Hindlimb muscle (tissue), 1 donor: ENCODE measurements at regions not wholly inside any gene's neighbourhood (a gene's known extent, or its start where the extent isn't known, plus 50 kb on each side); places are given as distances from the start of the nearest gene placed in this dataset.
"Not testable (repeated sequence)": the region's sequence is repeated elsewhere in the genome, so short reads cannot be mapped to it uniquely, and the experiment has no call there.

Experiments used
- DNase-seq: peaks from one replicate; pipeline ENCODE4 v3.0.0-alpha.2; 2013

DNA sequence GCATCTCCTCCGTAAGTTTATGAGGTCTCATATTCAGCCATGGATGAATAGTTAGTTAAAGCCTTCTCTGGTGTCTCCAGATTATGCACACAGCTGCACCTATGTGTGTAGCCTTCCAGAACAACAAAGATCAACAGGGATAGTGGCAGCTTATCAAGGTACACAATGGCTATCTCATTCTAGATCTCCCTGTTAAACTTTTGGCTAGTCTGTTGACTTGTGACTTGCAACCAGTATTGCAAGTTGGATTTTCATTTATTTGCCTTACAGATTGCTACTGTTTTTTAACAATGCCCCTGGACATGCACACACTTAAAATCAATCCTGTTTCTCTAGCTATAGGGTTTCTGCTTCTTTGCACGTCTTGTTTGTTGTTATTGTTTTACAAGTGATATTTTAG is 363.2 kb downstream of the OMA1 start:
- DNase-seq = no peak

GRCh38 chr1:58180537-58180936 is 366.0 kb downstream of the OMA1 start:
- DNase-seq = no peak

DNA sequence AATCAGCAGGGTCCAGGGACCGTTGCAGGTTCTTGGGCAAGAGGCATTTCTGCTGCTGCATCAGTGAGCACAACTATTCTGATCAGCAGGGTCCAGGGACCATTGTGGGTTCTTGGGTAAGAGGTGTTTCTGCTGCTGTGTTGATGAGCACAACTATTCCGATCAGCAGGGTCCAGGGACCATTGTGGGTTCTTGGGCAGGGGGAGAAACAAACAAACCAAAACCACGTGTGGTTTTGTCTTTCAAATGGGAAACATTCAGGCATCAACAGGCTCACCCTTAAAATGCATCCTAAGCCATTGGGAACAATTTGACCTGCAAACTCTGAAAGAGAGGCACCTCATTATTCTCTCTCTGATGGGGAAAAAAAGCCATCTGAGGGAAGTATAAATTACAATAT is 377.4 kb downstream of the OMA1 start:
- DNase-seq = not testable (repeated sequence)

GRCh38 chr1:58167131-58167530 is 379.4 kb downstream of the OMA1 start:
- not testable (repeated sequence) for DNase-seq

DNA sequence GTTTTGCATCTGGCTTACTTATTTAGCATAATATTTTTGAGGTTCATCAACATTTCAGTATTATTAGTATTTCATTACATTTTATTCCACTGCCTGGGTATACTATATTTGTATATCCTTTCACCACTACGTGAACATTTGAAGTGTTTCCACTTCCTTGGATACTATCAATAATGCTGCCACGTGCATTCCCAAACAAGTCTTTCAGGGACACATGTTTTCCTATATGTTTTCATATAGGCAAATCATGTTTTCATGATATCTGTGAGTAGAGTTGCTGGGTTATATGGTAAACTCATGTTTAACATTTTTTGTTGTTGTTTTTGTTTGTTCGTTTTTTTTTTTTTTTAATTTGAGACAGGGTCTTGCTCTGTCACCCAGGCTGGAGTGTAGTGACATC is 380.1 kb downstream of the OMA1 start:
- no peak for DNase-seq

GRCh38 chr1:58165073-58165472 is 381.5 kb downstream of the OMA1 start:
- DNase-seq = no peak

DNA sequence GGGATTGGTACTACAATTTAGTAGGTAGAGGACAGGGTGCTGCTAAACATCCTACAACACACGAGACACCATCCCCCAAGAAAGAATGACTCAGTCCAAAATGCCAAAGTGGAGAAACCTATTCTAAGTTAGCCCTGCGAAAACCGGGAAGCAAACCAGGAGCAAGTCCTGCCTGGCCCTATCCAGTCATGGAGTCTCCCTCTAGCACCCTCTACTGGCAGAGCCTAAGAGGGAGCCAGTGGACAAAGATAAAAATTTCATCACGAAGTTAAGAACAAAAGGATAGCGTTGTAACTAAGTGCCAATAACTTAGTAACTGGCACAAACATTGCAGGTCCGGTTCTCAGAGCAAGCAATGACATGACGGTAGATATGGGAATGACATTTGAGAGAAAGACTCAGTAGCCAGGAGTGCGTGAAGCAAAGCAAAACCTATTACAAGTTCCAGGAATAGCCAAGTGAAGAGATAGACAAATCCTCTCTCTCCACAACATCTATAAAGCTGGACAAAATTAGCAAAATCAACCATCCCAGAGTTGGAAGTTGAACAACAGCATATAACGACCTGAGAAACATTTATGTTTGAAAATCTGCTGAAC is 383.5 kb downstream of the OMA1 start:
- DNase-seq = peak; percentile 27

GRCh38 chr1:58159434-58159830 is 387.1 kb downstream of the OMA1 start:
- DNase-seq = no peak

GRCh38 chr1:58158506-58159433 is 387.8 kb downstream of the OMA1 start:
- DNase-seq = no peak

DNA sequence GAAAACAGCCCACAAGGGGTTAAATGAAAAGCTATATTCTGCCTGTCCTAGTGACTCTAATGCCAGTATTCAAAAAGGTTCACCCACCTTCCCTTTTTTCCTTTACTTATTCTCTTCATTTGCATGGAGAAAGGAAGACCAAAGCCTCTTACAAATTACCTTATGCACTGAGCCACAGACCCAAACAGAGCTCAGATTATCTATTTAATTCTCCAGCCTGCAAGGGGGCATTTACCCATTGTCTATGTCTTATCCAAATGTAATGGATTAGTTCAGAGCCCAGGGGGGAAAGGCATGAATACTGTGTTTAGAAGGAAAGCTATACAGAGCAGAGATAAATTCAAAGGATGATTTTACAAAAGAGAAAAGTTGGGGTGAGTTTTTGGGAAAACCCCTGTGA is 388.5 kb downstream of the OMA1 start:
- no peak for DNase-seq

- no peak for DNase-seq
These were observed 389.3 kb downstream of the OMA1 start for GRCh38 chr1:58157256-58157655.

DNA sequence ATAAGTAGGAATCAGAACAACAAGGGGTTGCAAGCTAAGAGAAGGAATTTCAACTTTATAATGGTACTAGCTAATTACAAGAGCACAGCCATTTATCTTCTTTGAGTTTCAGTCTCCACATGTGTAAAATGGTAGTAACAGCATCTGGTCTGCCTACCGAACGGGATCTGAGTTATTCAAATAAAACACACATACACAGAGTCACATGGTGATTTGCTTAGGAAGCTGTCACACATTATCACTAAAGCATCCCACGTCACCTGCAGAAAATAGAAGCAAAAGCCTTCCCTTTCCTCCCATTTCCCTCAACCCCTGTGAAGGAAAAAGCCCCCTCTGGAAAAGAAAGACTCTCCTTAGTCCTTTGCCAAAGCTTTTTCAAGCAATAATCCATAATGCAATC is 389.7 kb downstream of the OMA1 start:
- DNase-seq = no peak

DNA sequence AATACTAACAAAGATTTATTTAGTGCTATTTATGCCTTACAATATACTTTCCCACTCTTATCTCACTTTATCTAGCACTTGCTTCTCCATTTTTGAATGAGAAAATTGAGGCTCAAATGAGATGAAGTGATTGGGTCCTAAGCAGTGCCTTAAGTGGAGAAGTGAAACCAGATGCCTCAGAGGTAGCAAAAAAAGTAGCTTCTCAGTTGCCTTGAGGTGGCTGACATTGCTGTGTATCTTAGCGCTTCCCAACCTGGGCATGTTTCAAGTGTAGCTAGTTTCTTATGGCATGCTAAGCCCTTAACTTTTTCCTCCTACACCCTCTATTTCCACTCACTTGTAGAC is 390.4 kb downstream of the OMA1 start:
- no peak for DNase-seq

DNA sequence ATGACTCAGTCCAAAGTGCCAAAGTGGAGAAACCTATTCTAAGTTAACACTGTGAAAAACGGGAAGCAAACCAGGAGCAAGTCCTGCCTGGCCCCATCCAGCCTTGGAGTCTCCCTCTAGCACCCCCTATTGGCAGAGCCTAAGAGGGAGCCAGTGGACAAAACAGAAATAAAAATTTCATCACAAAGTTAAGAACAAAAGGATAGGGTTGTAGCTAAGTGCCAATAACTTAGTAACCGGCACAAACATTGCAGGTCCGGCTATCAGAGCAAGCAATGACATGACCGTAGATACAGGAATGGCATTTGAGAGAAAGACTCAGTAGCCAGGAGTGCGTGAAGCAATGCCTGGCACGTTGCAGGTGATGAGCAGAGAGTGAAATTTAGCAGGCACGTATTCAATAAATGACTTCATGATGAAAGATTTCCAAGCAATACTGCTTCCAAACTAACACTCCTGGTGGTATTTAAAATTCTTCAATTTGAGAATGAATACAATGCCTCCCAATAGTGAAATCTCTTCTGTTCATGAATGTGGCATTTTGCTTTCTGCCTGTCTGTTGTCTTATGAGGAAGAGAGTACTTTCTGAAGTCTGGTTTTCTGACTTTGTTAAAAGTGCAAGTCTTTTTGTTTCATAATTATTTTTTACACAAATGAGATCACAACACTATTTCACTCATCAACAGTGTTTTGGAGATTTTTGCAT is 391.0 kb downstream of the OMA1 start:
- no peak for DNase-seq

DNA sequence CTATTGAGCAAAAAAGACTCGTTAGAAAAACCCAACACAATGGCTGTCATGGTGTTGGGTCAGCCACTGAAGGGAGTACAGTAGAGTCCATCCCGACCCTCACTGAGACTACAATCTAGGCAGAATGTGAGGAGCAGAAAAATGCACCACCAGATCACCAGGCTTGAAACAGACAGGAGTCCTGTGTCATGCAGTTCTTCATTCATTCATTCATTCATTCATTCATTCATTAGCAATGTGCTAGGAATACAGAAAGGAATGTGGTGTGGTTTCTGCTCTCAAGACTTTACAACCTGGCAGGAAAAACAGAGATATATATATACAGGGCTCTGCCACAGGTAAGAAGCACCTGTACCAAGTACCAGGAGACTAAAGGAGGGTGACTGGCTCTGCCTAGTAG is 392.3 kb downstream of the OMA1 start:
- no peak for DNase-seq

DNA sequence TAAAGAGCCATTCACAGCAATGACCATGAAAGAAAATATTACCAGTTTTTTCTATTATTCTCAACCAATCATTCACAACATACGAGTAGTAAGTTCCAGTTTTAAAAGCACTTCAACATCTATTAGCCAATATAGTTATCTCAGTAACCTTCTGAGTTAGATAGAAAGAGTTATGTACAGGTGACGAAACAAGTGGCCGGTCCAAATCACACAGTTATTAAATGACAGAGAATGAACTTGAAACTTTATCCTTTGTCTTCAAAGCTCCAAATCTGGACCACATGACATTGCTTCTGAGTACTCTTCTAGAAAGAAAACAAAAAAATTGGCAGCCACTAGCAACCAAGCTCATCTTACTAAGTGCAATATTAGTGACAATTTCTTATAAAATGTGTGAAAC is 393.8 kb downstream of the OMA1 start:
- no peak for DNase-seq

- DNase-seq = no peak
These were observed 397.2 kb downstream of the OMA1 start for GRCh38 chr1:58149271-58149812.

DNA sequence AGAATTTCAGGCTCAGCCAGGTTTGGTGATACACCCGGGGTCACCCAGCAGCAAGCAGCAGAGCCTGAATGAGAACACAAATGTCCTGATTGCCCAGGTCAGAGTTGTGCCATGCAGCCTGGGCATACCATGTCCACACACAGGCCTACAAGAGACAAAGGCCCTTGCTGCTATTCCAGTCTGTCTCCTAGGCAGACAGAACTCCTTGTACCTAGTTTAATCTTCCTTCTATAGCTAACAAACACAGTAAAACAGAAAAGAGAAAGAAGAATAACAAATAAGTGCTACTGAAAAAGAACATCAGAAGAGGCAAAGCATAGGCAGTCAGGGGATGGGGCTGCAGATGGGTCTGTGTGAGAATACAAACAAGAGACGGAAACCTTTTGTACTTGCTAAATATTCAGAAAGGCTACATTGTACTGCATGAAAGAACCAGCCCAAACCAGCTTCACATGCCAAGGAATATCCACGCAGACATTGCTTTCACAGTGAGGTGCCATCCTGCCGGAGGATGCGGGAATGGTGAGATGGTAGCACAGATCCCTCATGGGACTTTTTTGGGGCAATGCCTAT is 401.7 kb downstream of the OMA1 start:
- DNase-seq = no peak

DNA sequence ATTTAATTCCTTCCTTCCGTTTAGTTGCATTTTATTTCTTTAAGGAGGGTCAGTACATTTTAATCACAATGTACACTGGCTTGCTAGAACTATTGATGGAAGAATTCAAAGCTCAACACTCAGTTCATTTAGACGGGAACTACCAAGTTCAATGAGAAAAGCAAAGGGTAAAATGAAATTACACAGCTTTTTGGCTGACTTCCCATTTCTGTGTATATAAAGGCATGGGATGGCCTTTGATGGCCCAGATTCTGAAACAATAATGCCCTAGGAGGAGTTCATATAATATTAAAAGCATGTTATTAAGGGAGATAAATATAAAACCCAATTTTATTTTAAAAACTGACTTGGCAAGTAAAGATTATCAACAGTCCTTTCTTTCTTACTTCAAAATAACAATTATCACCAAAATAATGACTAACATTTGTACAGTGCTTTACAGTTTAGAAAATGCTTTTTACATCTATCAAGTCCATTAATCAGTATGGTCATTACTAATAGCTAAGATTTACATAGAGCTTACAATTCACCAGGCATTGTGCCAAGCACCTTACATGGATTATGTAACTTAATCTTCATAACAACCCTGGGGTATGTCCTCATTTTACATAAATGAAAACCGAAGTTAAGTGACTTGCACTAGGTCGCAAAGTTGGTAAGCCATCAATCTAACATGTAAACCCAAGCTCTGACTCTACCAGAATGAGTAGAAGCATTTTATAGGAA is 402.4 kb downstream of the OMA1 start:
- DNase-seq = no peak

GRCh38 chr1:58136387-58136786 is 410.1 kb downstream of the OMA1 start:
- no peak for DNase-seq

DNA sequence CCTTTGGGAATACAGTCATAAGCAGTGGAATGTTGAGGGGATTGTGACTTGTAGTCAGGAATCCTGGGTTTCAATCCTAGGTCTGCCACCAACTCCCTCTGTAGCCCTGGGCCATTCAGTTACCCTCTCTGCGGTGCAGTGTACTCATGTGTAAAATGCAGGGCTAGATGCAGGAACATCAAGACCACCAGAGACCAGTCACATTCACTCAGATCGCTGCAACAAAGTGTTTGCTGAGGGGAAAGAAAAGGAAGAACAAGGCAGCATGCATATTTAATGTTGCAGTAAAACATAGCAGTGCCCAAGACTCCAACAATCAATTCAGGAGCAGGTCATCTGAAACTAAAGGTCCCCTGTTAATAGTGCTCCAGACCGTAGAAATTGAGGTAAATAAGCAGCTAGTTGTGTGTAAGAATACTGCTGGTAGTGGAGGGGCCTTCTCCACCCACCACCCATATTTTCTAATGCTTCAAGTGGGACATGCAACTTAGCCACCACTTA is 410.7 kb downstream of the OMA1 start:
- DNase-seq = no peak

DNA sequence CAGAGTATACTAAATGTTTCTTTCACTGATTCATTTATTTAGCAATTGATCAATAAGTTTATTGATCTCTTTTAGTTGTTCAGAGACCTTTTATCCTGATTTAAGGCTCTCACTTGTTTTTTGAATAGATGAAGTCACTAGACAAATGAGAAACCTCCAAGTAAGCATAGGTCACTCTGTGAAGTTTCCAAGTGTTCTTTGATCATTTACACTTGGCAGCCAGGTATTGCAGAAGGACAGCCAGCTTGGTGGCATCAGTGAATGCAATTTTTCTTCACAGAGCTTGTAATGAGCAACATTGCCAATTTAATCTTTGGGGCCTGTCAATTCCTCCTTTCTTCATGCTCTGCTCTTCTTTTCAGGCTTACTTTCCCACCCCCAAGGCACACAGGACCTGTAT is 413.0 kb downstream of the OMA1 start:
- DNase-seq = no peak
